PFSK-1 (cell line): ENCODE measurements at regions not wholly inside any gene's neighbourhood (a gene's known extent, or its start where the extent isn't known, plus 50 kb on each side); places are given as distances from the start of the nearest gene placed in this dataset.

Source experiments
- FOXP2 ChIP-seq: optimal IDR thresholded peaks from 2 replicates; pipeline ENCODE3; 2011; ENCODE audit warnings: borderline replicate concordance, control low read depth, inconsistent platforms; ENCODE audit not compliant: insufficient read depth; ENCODE audit errors: extremely low read length, extremely low read depth
- POLR2AphosphoS5 ChIP-seq: IDR thresholded peaks from 2 replicates; pipeline ENCODE4 v1.6.1; 2012; ENCODE audit warnings: low read depth, mild to moderate bottlenecking, control low read depth, low read length, moderate library complexity
- SIN3A ChIP-seq: IDR thresholded peaks from 2 replicates; pipeline ENCODE4 v1.6.1; 2012; ENCODE audit warnings: mild to moderate bottlenecking, low read length, moderate library complexity, borderline replicate concordance; ENCODE audit not compliant: insufficient read depth
- TAF1 ChIP-seq: IDR thresholded peaks from 2 replicates; pipeline ENCODE4 v1.6.1; 2012; ENCODE audit warnings: low read length, control low read depth, borderline replicate concordance; ENCODE audit not compliant: insufficient read depth
- TF ChIP-seq, protein P1 (sequence below), 2 experiments: IDR thresholded peaks; 2 replicates each; pipeline versions ENCODE4 v1.6.1 to v1.8.0; 2011 to 2012; ENCODE audit warnings: low read depth in 2 of 2, low read length in 2 of 2, control low read depth in 1 of 2, inconsistent platforms in 1 of 2, mild to moderate bottlenecking in 1 of 2, moderate library complexity in 1 of 2; ENCODE audit not compliant: insufficient read depth in 1 of 2

- TF ChIP-seq, protein P1, sequence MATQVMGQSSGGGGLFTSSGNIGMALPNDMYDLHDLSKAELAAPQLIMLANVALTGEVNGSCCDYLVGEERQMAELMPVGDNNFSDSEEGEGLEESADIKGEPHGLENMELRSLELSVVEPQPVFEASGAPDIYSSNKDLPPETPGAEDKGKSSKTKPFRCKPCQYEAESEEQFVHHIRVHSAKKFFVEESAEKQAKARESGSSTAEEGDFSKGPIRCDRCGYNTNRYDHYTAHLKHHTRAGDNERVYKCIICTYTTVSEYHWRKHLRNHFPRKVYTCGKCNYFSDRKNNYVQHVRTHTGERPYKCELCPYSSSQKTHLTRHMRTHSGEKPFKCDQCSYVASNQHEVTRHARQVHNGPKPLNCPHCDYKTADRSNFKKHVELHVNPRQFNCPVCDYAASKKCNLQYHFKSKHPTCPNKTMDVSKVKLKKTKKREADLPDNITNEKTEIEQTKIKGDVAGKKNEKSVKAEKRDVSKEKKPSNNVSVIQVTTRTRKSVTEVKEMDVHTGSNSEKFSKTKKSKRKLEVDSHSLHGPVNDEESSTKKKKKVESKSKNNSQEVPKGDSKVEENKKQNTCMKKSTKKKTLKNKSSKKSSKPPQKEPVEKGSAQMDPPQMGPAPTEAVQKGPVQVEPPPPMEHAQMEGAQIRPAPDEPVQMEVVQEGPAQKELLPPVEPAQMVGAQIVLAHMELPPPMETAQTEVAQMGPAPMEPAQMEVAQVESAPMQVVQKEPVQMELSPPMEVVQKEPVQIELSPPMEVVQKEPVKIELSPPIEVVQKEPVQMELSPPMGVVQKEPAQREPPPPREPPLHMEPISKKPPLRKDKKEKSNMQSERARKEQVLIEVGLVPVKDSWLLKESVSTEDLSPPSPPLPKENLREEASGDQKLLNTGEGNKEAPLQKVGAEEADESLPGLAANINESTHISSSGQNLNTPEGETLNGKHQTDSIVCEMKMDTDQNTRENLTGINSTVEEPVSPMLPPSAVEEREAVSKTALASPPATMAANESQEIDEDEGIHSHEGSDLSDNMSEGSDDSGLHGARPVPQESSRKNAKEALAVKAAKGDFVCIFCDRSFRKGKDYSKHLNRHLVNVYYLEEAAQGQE (IDR thresholded peaks at IDR 0.05; ENCODE audit: insufficient read depth in 1 of 2, low read depth in 2 of 2, low read length in 2 of 2) = no peak
- TF ChIP-seq POLR2AphosphoS5 (no peak), SIN3A (no peak), TAF1 (no peak), FOXP2 (no peak)
These were observed 119.1 kb downstream of the TLE3 start for GRCh38 chr15:69978603-69979002.
